HFF-Myc (cell line): ENCODE measurements at regions not wholly inside any gene's neighbourhood (a gene's known extent, or its start where the extent isn't known, plus 50 kb on each side); places are given as distances from the start of the nearest gene placed in this dataset.

Source experiments
- DNase-seq: peaks from one replicate; pipeline ENCODE4 v3.0.0-alpha.2; 2011; ENCODE audit warnings: low read depth; ENCODE audit errors: extremely low read depth
- H3K4me3 ChIP-seq: replicated peaks from 2 replicates; pipeline ENCODE4 v1.5.1; 2011; ENCODE audit warnings: low read depth, mild to moderate bottlenecking, control low read depth, low read length
- TF ChIP-seq, protein P1 (sequence below): IDR thresholded peaks from 2 replicates; pipeline ENCODE4 v1.5.1; 2012; ENCODE audit warnings: mild to moderate bottlenecking, low read depth, low read length, control low read depth; ENCODE audit errors: missing control alignments

DNA sequence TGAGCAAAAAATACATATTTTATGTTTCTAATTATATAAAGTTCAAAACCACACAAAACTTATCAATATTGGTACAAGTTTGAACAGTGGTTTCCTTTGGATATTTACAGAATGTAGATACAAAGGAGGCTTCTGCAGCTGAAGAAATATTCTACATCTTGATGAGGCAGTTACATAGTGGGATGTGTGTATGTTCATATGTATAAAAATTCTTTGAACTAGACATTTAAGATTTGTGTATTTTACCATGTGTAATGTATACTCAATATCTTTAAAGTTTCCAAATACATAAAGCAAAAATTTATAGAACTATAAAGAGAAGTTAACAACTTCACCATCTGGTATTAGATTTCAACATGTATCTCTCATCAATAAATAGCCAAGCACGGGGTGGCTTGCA lies 80.7 kb upstream of the TNFSF4 start:
- no peak for DNase-seq
- TF ChIP-seq, protein P1, sequence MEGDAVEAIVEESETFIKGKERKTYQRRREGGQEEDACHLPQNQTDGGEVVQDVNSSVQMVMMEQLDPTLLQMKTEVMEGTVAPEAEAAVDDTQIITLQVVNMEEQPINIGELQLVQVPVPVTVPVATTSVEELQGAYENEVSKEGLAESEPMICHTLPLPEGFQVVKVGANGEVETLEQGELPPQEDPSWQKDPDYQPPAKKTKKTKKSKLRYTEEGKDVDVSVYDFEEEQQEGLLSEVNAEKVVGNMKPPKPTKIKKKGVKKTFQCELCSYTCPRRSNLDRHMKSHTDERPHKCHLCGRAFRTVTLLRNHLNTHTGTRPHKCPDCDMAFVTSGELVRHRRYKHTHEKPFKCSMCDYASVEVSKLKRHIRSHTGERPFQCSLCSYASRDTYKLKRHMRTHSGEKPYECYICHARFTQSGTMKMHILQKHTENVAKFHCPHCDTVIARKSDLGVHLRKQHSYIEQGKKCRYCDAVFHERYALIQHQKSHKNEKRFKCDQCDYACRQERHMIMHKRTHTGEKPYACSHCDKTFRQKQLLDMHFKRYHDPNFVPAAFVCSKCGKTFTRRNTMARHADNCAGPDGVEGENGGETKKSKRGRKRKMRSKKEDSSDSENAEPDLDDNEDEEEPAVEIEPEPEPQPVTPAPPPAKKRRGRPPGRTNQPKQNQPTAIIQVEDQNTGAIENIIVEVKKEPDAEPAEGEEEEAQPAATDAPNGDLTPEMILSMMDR = no peak
- H3K4me3 ChIP-seq = no peak overlapping the region

GRCh38 chr1:173293756-173294155 lies 86.6 kb upstream of the TNFSF4 start:
- TF ChIP-seq, protein P1 = no peak

DNA sequence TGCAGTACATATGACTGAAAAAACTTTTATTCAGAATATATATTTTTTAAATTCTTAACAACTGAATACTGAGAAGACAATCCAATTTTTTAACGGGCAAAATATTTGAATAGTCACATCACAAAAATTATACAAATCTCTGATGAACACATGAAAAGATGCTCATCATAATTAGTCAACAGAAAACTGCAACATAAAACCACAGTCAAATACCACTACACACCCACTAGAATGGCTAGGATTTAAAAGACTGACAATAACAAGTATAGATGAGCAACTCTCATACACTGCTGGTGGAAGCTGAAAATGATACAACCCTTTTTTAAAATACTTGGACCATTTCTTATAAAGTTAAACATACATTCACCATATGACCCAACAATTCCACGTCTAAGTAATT lies 87.7 kb upstream of the TNFSF4 start:
- DNase-seq = no peak
- H3K4me3 ChIP-seq = no peak overlapping the region
- TF ChIP-seq, protein P1 = no peak

More at GRCh38 chr1:173293756-173294155, 86.6 kb upstream of the TNFSF4 start:
- DNase-seq = no peak
- no peak overlapping the region for H3K4me3 ChIP-seq

DNA sequence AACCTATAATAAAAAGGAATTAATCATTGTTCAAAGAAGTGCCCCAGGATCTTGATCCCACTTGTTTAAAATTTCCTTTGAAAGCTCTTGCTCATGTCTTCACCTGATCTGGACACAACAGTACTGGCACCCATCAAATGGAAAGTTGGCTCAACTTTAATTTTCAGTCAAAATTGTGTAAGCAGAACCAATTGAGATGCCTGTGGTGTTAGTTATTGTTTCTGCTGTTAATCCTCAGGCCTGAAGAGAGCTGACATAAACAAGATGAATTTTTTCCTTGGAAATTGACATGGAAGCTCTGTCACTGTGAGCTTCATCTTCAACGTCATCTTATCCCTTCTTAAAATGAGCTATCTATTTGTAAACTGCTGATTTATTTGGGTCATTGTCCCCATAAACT lies 88.3 kb upstream of the TNFSF4 start:
- TF ChIP-seq, protein P1 = no peak
- H3K4me3 ChIP-seq = no peak overlapping the region
- no peak for DNase-seq

GRCh38 chr1:173295995-173296394 lies 88.9 kb upstream of the TNFSF4 start:
- H3K4me3 ChIP-seq = no peak overlapping the region
- peak; percentile 2 for DNase-seq
- TF ChIP-seq, protein P1 = no peak

DNA sequence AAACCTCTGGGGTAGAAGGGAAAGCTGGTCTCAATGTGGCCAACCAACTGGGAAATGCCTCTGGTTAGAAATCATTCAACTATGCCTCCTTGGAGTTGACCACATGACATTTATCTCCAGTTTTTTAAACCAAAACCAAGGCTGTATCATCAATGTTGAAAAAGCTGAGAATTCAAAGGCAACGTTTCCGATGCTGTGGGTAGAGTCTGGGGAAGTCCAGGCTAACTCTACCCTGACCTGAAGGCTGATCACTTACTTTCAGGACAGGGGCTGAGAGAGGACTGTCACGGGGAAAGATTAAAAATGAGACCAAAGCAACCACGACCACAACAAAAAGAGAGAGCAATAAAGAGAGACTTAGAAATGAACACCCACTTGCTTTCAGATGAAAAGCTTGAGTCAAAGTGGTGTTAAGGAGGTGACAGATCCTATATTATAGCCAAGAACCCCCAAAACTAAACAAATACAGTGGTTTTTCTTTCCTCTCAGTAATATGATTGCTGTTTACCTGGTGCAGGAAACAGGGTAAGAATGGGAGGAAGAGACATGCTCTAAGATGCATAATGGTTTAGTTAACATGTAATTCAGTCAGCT lies 90.8 kb upstream of the TNFSF4 start:
- TF ChIP-seq, protein P1 = no peak
- DNase-seq = no peak
- H3K4me3 ChIP-seq = no peak overlapping the region
